GM12892 (cell line): ENCODE measurements at regions not wholly inside any gene's neighbourhood (a gene's known extent, or its start where the extent isn't known, plus 50 kb on each side); places are given as distances from the start of the nearest gene placed in this dataset.

Source experiments
- DNase-seq: peaks from one replicate; pipeline ENCODE4 v3.0.0; 2011; ENCODE audit not compliant: insufficient read length
- FAIRE-seq: peaks from 2 replicates; lab custom pipeline; 2011; peaks lifted over from hg19 to GRCh38; lab: Jason Lieb, UNC
- POLR2A ChIP-seq: IDR thresholded peaks from 2 replicates; pipeline ENCODE4 v1.6.1; 2011; ENCODE audit warnings: low read depth, low read length, control low read depth
- POLR2AphosphoS5 ChIP-seq: IDR thresholded peaks from 2 replicates; pipeline ENCODE4 v1.6.1; 2011; ENCODE audit warnings: low read depth, low read length, control low read depth
- TAF1 ChIP-seq: IDR thresholded peaks from 2 replicates; pipeline ENCODE4 v1.6.1; 2011; ENCODE audit warnings: low read depth, mild to moderate bottlenecking, control low read depth, low read length, borderline replicate concordance

- FAIRE-seq (no peak), DNase-seq (no peak)
- no peak for TF ChIP-seq POLR2AphosphoS5
- no peak for TF ChIP-seq POLR2A
- no peak for TF ChIP-seq TAF1
Observed at GRCh38 chr1:228984646-228985631, 249.7 kb downstream of the RHOU start.

GRCh38 chr1:228985661-228986060 lies 250.4 kb downstream of the RHOU start:
- DNase-seq: no peak

GRCh38 chr1:228986093-228986904 lies 251.0 kb downstream of the RHOU start:
- FAIRE-seq (no peak), DNase-seq (no peak)
- TF ChIP-seq POLR2AphosphoS5 (no peak), TAF1 (no peak), POLR2A (no peak)

More at GRCh38 chr1:228985661-228986060, 250.4 kb downstream of the RHOU start:
- TF ChIP-seq POLR2AphosphoS5: no peak
- no peak for TF ChIP-seq POLR2A
- no peak for TF ChIP-seq TAF1
- FAIRE-seq: no peak

- DNase-seq: no peak
- no peak for FAIRE-seq
- TF ChIP-seq POLR2A (no peak), POLR2AphosphoS5 (no peak), TAF1 (no peak)
Observed at GRCh38 chr1:228987286-228987685, 252.0 kb downstream of the RHOU start.

GRCh38 chr1:228987736-228988506 lies 252.6 kb downstream of the RHOU start:
- DNase-seq (no peak), FAIRE-seq (no peak)
- TF ChIP-seq POLR2A: no peak

GRCh38 chr1:228988664-228989063 lies 253.4 kb downstream of the RHOU start:
- DNase-seq (no peak), FAIRE-seq (no peak)

GRCh38 chr1:228989176-228989575 lies 253.9 kb downstream of the RHOU start:
- TF ChIP-seq POLR2AphosphoS5 (no peak), TAF1 (no peak), POLR2A (no peak)
- FAIRE-seq (no peak), DNase-seq (no peak)

More at GRCh38 chr1:228988664-228989063, 253.4 kb downstream of the RHOU start:
- TF ChIP-seq POLR2AphosphoS5 (no peak), TAF1 (no peak), POLR2A (no peak)

GRCh38 chr1:228989676-228989991 lies 254.4 kb downstream of the RHOU start:
- DNase-seq (no peak), FAIRE-seq (no peak)
- TF ChIP-seq POLR2A (no peak), TAF1 (no peak), POLR2AphosphoS5 (no peak)

GRCh38 chr1:228989992-228990827 lies 254.9 kb downstream of the RHOU start:
- TF ChIP-seq POLR2AphosphoS5: no peak
- TF ChIP-seq POLR2A: no peak
- TF ChIP-seq TAF1: no peak
- FAIRE-seq (no peak), DNase-seq (no peak)

GRCh38 chr1:228990906-228991569 lies 255.8 kb downstream of the RHOU start:
- FAIRE-seq (no peak), DNase-seq (no peak)
- TF ChIP-seq TAF1 (no peak), POLR2A (no peak), POLR2AphosphoS5 (no peak)
